ENCODE measurements at regions not wholly inside any gene's neighbourhood (a gene's known extent, or its start where the extent isn't known, plus 50 kb on each side); places are given as distances from the start of the nearest gene placed in this dataset.

GRCh38 chr18:40049716-40050115 lies 1905.3 kb upstream of the PIK3C3 start:
- DNase-seq (ENCODE audit: low read depth) = no peak

GRCh38 chr18:40048886-40049650 lies 1906.0 kb upstream of the PIK3C3 start:
- DNase-seq (ENCODE audit: low read depth) = no peak

GRCh38 chr18:40048253-40048652 lies 1906.8 kb upstream of the PIK3C3 start:
- DNase-seq (ENCODE audit: low read depth) = no peak

GRCh38 chr18:40046596-40046995 lies 1908.4 kb upstream of the PIK3C3 start:
- DNase-seq (ENCODE audit: low read depth) = no peak

- no peak for DNase-seq (ENCODE audit: low read depth)
Measured at GRCh38 chr18:40041951-40042350, 1913.1 kb upstream of the PIK3C3 start.

- DNase-seq (ENCODE audit: low read depth) = no peak
Measured at GRCh38 chr18:40040574-40040973, 1914.5 kb upstream of the PIK3C3 start.

GRCh38 chr18:40037356-40037755 lies 1917.7 kb upstream of the PIK3C3 start:
- DNase-seq (ENCODE audit: low read depth) = no peak

- DNase-seq (ENCODE audit: low read depth) = no peak
Measured at GRCh38 chr18:40036861-40037260, 1918.2 kb upstream of the PIK3C3 start.

- DNase-seq (ENCODE audit: low read depth) = no peak
Measured at GRCh38 chr18:40035966-40036365, 1919.1 kb upstream of the PIK3C3 start.

- no peak for DNase-seq (ENCODE audit: low read depth)
Measured at GRCh38 chr18:40032076-40032475, 1923.0 kb upstream of the PIK3C3 start.

GRCh38 chr18:40031435-40031834 lies 1923.6 kb upstream of the PIK3C3 start:
- DNase-seq (ENCODE audit: low read depth) = no peak

- no peak for DNase-seq (ENCODE audit: low read depth)
Measured at GRCh38 chr18:40019797-40020392, 1935.1 kb upstream of the PIK3C3 start.

- no peak for DNase-seq (ENCODE audit: low read depth)
Measured at GRCh38 chr18:40018266-40018665, 1936.8 kb upstream of the PIK3C3 start.

- DNase-seq (ENCODE audit: low read depth) = no peak
Measured at GRCh38 chr18:40017021-40017420, 1938.0 kb upstream of the PIK3C3 start.

- DNase-seq (ENCODE audit: low read depth) = no peak
Measured at GRCh38 chr18:40016405-40016804, 1938.6 kb upstream of the PIK3C3 start.

- no peak for DNase-seq (ENCODE audit: low read depth)
Measured at GRCh38 chr18:40013001-40013609, 1941.9 kb upstream of the PIK3C3 start.

- no peak for DNase-seq (ENCODE audit: low read depth)
Measured at GRCh38 chr18:40011201-40011600, 1943.8 kb upstream of the PIK3C3 start.

- DNase-seq (ENCODE audit: low read depth) = no peak
Measured at GRCh38 chr18:40006634-40007033, 1948.4 kb upstream of the PIK3C3 start.

GRCh38 chr18:40004246-40004645 lies 1950.8 kb upstream of the PIK3C3 start:
- no peak for DNase-seq (ENCODE audit: low read depth)

GRCh38 chr18:39998317-39998716 lies 1956.7 kb upstream of the PIK3C3 start:
- DNase-seq (ENCODE audit: low read depth) = no peak

GRCh38 chr18:39994498-39994897 lies 1960.5 kb upstream of the PIK3C3 start:
- DNase-seq (ENCODE audit: low read depth) = no peak

- no peak for DNase-seq (ENCODE audit: low read depth)
Measured at GRCh38 chr18:39991696-39992265, 1963.3 kb upstream of the PIK3C3 start.

GRCh38 chr18:39990540-39990939 lies 1964.5 kb upstream of the PIK3C3 start:
- no peak for DNase-seq (ENCODE audit: low read depth)

All from T-helper 22 cell (primary cell).